ENCODE measurements at regions not wholly inside any gene's neighbourhood (a gene's known extent, or its start where the extent isn't known, plus 50 kb on each side); places are given as distances from the start of the nearest gene placed in this dataset.

- Histone ChIP-seq H3K9me3 (ENCODE audit: control insufficient read depth, low read depth, low read length) (no peaks in the 10 kb centered on the region), H4K20me1 (ENCODE audit: control insufficient read depth, extremely low read depth, insufficient read depth, low read length) (no peaks in the 10 kb centered on the region), H3K4me3 (ENCODE audit: control insufficient read depth in 2 of 3, extremely low read depth in 1 of 3, insufficient read depth in 2 of 3, low read depth in 1 of 3, low read length in 3 of 3) (no peak overlapping the region), H3K9ac (ENCODE audit: control insufficient read depth, extremely low read depth, insufficient read depth, low read length) (no peak overlapping the region), H3K27me3 (ENCODE audit: control insufficient read depth, extremely low read depth, insufficient read depth, low read length) (no peaks in the 10 kb centered on the region), H3K4me1 (ENCODE audit: control insufficient read depth, extremely low read depth, insufficient read depth, low read length) (no peaks in the 10 kb centered on the region), H3K9me1 (ENCODE audit: control insufficient read depth, extremely low read depth, insufficient read depth, low read length) (no peaks in the 10 kb centered on the region), H3K36me3 (ENCODE audit: control insufficient read depth in 2 of 2, extremely low read depth in 1 of 2, insufficient read depth in 2 of 2, low read length in 2 of 2) (no peaks in the 10 kb centered on the region), H3K79me2 (ENCODE audit: control insufficient read depth, insufficient read depth, low read length) (no peaks in the 10 kb centered on the region), H2AFZ (ENCODE audit: control insufficient read depth, low read length) (no peak overlapping the region), H3K4me2 (ENCODE audit: control insufficient read depth, extremely low read depth, insufficient read depth, low read depth, low read length) (no peak overlapping the region), H3K27ac (ENCODE audit: control insufficient read depth, insufficient read depth, low read length) (no peak overlapping the region)
- no peak for DNase-seq (ENCODE audit: low read depth, low spot score)
- FAIRE-seq: no peak
- dilution Hi-C loops (cut with MboI; ENCODE audit: extremely low pct_ligation_motif_present, low sequenced_read_pairs): no loop called here
- TF ChIP-seq EZH2 (IDR thresholded peaks at IDR 0.05; ENCODE audit: low read length) (no peak), CTCF (optimal IDR thresholded peaks at IDR 0.05 in 1 of 3, IDR thresholded peaks at IDR 0.05 in 1 of 3, conservative IDR thresholded peaks at IDR 0.05 in 1 of 3; ENCODE audit: extremely low read depth in 1 of 3, insufficient read depth in 2 of 3, low read length in 3 of 3) (no peak)
Observed at GRCh38 chr12:87491089-87491488, 538.1 kb downstream of the C12orf50 start.

- Histone ChIP-seq H3K27ac (ENCODE audit: control insufficient read depth, insufficient read depth, low read length) (no peak overlapping the region), H3K4me3 (ENCODE audit: control insufficient read depth in 2 of 3, extremely low read depth in 1 of 3, insufficient read depth in 2 of 3, low read depth in 1 of 3, low read length in 3 of 3) (no peak overlapping the region), H4K20me1 (ENCODE audit: control insufficient read depth, extremely low read depth, insufficient read depth, low read length) (no peaks in the 10 kb centered on the region), H2AFZ (ENCODE audit: control insufficient read depth, low read length) (no peak overlapping the region), H3K9me3 (ENCODE audit: control insufficient read depth, low read depth, low read length) (no peaks in the 10 kb centered on the region), H3K4me2 (ENCODE audit: control insufficient read depth, extremely low read depth, insufficient read depth, low read depth, low read length) (no peak overlapping the region), H3K9ac (ENCODE audit: control insufficient read depth, extremely low read depth, insufficient read depth, low read length) (no peak overlapping the region), H3K79me2 (ENCODE audit: control insufficient read depth, insufficient read depth, low read length) (no peaks in the 10 kb centered on the region), H3K4me1 (ENCODE audit: control insufficient read depth, extremely low read depth, insufficient read depth, low read length) (no peaks in the 10 kb centered on the region), H3K9me1 (ENCODE audit: control insufficient read depth, extremely low read depth, insufficient read depth, low read length) (no peaks in the 10 kb centered on the region), H3K27me3 (ENCODE audit: control insufficient read depth, extremely low read depth, insufficient read depth, low read length) (no peaks in the 10 kb centered on the region), H3K36me3 (ENCODE audit: control insufficient read depth in 2 of 2, extremely low read depth in 1 of 2, insufficient read depth in 2 of 2, low read length in 2 of 2) (no peaks in the 10 kb centered on the region)
- TF ChIP-seq CTCF (optimal IDR thresholded peaks at IDR 0.05 in 1 of 3, IDR thresholded peaks at IDR 0.05 in 1 of 3, conservative IDR thresholded peaks at IDR 0.05 in 1 of 3; ENCODE audit: extremely low read depth in 1 of 3, insufficient read depth in 2 of 3, low read length in 3 of 3) (no peak), EZH2 (IDR thresholded peaks at IDR 0.05; ENCODE audit: low read length) (no peak)
- FAIRE-seq: peak; percentile 41
- dilution Hi-C loops (cut with MboI; ENCODE audit: extremely low pct_ligation_motif_present, low sequenced_read_pairs): no loop called here
- DNase-seq (ENCODE audit: low read depth, low spot score): no peak
Observed at GRCh38 chr12:87469295-87469694, 559.9 kb downstream of the C12orf50 start.

All from keratinocyte (primary cell).